KMS-11 (cell line): ENCODE measurements at regions not wholly inside any gene's neighbourhood (a gene's known extent, or its start where the extent isn't known, plus 50 kb on each side); places are given as distances from the start of the nearest gene placed in this dataset.

Source experiments
- H2AFZ ChIP-seq: fragments of 200-600 bp; sonication (generic); 2 replicates; pipeline ENCODE4 v1.6.1; 2016; ENCODE audit warnings: antibody characterized with exemption, mixed run types, low read depth
- H3K27ac ChIP-seq: fragments of 200-600 bp; sonication (generic); 2 replicates; pipeline ENCODE4 v1.6.1; 2016; ENCODE audit warnings: mild to moderate bottlenecking, mixed run types
- H3K27me3 ChIP-seq: fragments of 200-600 bp; sonication (generic); 2 replicates; pipeline ENCODE4 v1.6.1; 2017; ENCODE audit warnings: mild to moderate bottlenecking, low read depth, mixed run types, moderate library complexity; ENCODE audit not compliant: insufficient read depth
- H3K36me3 ChIP-seq: fragments of 200-600 bp; sonication (generic); 2 replicates; pipeline ENCODE4 v1.6.1; 2017; ENCODE audit warnings: mild to moderate bottlenecking, mixed run types; ENCODE audit not compliant: insufficient read depth
- H3K4me1 ChIP-seq: fragments of 200-600 bp; sonication (generic); 2 replicates; pipeline ENCODE4 v1.6.1; 2016; ENCODE audit warnings: mild to moderate bottlenecking, low read depth, mixed run types; ENCODE audit not compliant: poor library complexity, severe bottlenecking
- H3K4me2 ChIP-seq: fragments of 200-600 bp; sonication (generic); 2 replicates; pipeline ENCODE4 v1.7.0; 2016; ENCODE audit warnings: mild to moderate bottlenecking, mixed run types
- H3K4me3 ChIP-seq: fragments of 200-600 bp; sonication (generic); IDR thresholded peaks from 2 replicates; pipeline ENCODE4 v1.6.1; 2017; ENCODE audit warnings: low read depth, low read length, mixed read lengths; ENCODE audit not compliant: insufficient read depth
- H3K79me2 ChIP-seq: fragments of 200-600 bp; sonication (generic); 2 replicates; pipeline ENCODE4 v1.6.1; 2016; ENCODE audit warnings: low read depth, mixed run types; ENCODE audit not compliant: insufficient read depth
- H3K9ac ChIP-seq: fragments of 200-600 bp; sonication (generic); 2 replicates; pipeline ENCODE4 v1.6.1; 2016; ENCODE audit warnings: mild to moderate bottlenecking, mixed run types
- H4K20me1 ChIP-seq: fragments of 200-600 bp; sonication (generic); 2 replicates; pipeline ENCODE4 v1.6.1; 2016; ENCODE audit warnings: mild to moderate bottlenecking, mixed run types; ENCODE audit not compliant: insufficient read depth
- TF ChIP-seq, protein P1 (sequence below): fragments of 200-600 bp; sonication (generic); conservative IDR thresholded peaks from 2 replicates; pipeline ENCODE4 v1.6.1; 2017; ENCODE audit warnings: low read depth, mild to moderate bottlenecking, antibody characterized with exemption, low read length, moderate library complexity, mixed read lengths

DNA sequence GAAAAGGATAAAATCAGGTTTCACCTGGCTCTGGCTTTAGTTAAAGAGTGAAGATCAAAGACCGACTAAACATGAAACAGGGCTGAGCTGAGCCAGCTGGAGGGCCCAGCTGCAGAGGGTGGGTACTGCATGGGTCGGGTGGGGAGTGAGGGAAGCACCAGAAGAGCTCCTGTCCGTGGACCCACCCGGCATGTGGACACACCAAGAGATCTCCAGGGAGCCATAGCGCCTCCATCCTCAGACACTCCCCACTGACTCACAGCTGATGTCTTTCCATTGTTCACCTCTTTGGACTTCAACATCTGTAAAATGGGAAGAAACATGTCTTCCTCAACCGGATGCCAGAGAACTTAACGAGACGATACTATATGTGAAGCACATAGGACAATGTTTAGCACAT, 178.3 kb upstream of the KLHL29 start:
- Histone ChIP-seq H3K36me3 (no peaks in the 10 kb centered on the region), H3K4me2 (no peak overlapping the region)

DNA sequence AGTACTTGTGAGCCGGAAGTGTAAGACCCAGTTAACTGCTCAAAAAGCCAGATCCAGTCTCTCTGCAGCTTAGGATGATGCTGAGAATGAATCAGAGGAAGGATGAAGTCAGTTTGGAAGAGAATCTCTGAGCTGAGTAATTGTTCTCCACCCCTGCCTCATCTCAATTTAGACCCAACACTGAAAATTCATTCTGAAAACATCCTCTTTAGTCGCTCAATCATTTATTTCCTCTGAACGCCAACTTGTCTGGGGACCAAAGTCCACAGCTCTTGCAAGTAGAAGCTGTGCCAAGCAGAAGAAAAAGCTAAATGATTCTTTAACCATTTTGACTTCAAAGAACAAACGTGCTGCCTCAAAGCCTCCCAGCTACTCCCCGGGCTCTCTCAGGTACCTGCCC, 177.1 kb upstream of the KLHL29 start:
- Histone ChIP-seq H3K4me3 (no peak overlapping the region), H3K9ac (no peak overlapping the region), H3K36me3 (no peaks in the 10 kb centered on the region), H3K27ac (no peak overlapping the region), H4K20me1 (no peaks in the 10 kb centered on the region), H2AFZ (no peak overlapping the region), H3K27me3 (no peaks in the 10 kb centered on the region), H3K79me2 (no peaks in the 10 kb centered on the region), H3K4me2 (no peak overlapping the region), H3K4me1 (no peaks in the 10 kb centered on the region)
- TF ChIP-seq, protein P1, sequence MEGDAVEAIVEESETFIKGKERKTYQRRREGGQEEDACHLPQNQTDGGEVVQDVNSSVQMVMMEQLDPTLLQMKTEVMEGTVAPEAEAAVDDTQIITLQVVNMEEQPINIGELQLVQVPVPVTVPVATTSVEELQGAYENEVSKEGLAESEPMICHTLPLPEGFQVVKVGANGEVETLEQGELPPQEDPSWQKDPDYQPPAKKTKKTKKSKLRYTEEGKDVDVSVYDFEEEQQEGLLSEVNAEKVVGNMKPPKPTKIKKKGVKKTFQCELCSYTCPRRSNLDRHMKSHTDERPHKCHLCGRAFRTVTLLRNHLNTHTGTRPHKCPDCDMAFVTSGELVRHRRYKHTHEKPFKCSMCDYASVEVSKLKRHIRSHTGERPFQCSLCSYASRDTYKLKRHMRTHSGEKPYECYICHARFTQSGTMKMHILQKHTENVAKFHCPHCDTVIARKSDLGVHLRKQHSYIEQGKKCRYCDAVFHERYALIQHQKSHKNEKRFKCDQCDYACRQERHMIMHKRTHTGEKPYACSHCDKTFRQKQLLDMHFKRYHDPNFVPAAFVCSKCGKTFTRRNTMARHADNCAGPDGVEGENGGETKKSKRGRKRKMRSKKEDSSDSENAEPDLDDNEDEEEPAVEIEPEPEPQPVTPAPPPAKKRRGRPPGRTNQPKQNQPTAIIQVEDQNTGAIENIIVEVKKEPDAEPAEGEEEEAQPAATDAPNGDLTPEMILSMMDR, result no peak

More for the DNA sequence above, 178.3 kb upstream of the KLHL29 start:
- Histone ChIP-seq H3K4me3 (no peak overlapping the region), H3K79me2 (no peaks in the 10 kb centered on the region), H3K4me1 (no peaks in the 10 kb centered on the region), H2AFZ (no peak overlapping the region), H3K9ac (no peak overlapping the region), H3K27ac (no peak overlapping the region), H3K27me3 (no peaks in the 10 kb centered on the region), H4K20me1 (no peaks in the 10 kb centered on the region)
- TF ChIP-seq, protein P1, result no peak

DNA sequence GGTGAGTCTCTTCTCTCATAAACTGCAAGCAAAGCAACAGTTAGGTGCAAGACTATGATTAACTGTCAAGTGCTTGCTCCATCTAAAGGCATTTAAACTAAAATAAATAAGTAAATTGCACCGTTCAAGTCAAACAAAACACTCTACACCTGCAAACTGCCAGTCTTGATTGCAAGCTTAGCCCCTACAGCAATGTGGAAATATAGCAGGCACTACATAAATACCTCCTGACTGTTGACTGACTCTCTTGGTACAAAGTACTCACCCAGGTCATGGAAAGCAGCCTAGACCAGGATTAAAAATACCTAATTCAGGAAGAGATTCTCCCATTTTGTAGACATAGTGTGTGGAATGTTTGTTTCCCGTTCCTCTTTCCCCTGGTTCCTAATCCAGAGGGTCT, 176.6 kb upstream of the KLHL29 start:
- no peak overlapping the region for H2AFZ ChIP-seq
- no peak overlapping the region for H3K27ac ChIP-seq
- TF ChIP-seq, protein P1, result no peak
- H4K20me1 ChIP-seq, result no peaks in the 10 kb centered on the region
- H3K79me2 ChIP-seq, result no peaks in the 10 kb centered on the region
- no peak overlapping the region for H3K9ac ChIP-seq
- no peak overlapping the region for H3K4me3 ChIP-seq
- no peak overlapping the region for H3K4me2 ChIP-seq
- H3K36me3 ChIP-seq, result no peaks in the 10 kb centered on the region
- H3K4me1 ChIP-seq, result no peaks in the 10 kb centered on the region
- no peaks in the 10 kb centered on the region for H3K27me3 ChIP-seq

DNA sequence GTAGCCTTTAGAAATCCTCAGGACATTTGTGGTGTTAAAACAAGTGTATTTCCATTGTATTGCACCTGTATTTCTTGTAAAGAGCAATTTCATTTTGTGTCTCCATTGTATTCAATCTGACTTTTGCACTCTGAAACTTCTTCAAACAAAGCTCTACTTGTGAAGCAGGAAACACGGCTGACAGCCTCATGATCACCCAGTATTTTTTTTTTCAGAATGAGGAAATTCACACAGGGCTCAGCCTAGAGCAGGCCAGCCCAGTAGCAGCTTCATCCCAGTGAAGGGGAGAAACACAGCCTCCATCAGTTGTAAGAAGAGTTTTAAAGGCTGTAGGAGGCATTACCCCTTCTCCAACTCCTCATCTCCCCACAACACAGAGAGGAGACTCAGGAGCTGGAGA, 175.9 kb upstream of the KLHL29 start:
- H3K9ac ChIP-seq, result no peak overlapping the region

More for the DNA sequence above, 175.9 kb upstream of the KLHL29 start:
- Histone ChIP-seq H3K4me3 (no peak overlapping the region), H3K4me1 (no peaks in the 10 kb centered on the region), H3K36me3 (no peaks in the 10 kb centered on the region), H2AFZ (no peak overlapping the region), H3K27ac (no peak overlapping the region), H4K20me1 (no peaks in the 10 kb centered on the region), H3K79me2 (no peaks in the 10 kb centered on the region), H3K27me3 (no peaks in the 10 kb centered on the region), H3K4me2 (no peak overlapping the region)
- TF ChIP-seq, protein P1, result no peak
